Lower lobe of right lung (tissue), 2 donors: ENCODE measurements at regions not wholly inside any gene's neighbourhood (a gene's known extent, or its start where the extent isn't known, plus 50 kb on each side); places are given as distances from the start of the nearest gene placed in this dataset.

ENCODE experiments used
- ATAC-seq, 2 donors: fragments of 200-7000 bp; cut with Tn5 transposase; one replicate each; pipeline ENCODE4 v1.9.1; 2020 to 2022; ENCODE audit warnings: mild to moderate bottlenecking in 2 of 2, moderate library complexity in 2 of 2
- DNase-seq: peaks from one replicate; pipeline ENCODE4 v3.0.0-alpha.2; 2020
- H3K27ac ChIP-seq: fragments of 200-600 bp; one replicate; pipeline ENCODE4 v1.8.0; 2022
- H3K27me3 ChIP-seq: fragments of 200-600 bp; one replicate; pipeline ENCODE4 v1.8.0; 2022; ENCODE audit warnings: low read depth
- H3K36me3 ChIP-seq: fragments of 200-600 bp; one replicate; pipeline ENCODE4 v1.8.0; 2022; ENCODE audit warnings: mild to moderate bottlenecking
- H3K4me1 ChIP-seq: fragments of 200-600 bp; one replicate; pipeline ENCODE4 v1.8.0; 2022
- H3K4me3 ChIP-seq: fragments of 200-600 bp; one replicate; pipeline ENCODE4 v1.8.0; 2022; ENCODE audit warnings: mild to moderate bottlenecking
- H3K9me3 ChIP-seq: fragments of 200-600 bp; one replicate; pipeline ENCODE4 v1.8.0; 2022
- intact Hi-C: fragments of 100-400 bp; cut with DNase I; formaldehyde crosslinking; loops from one replicate; pipeline ENCODE4 v1.11.0; 2022
- TF ChIP-seq, protein P1 (sequence below): fragments of 200-600 bp; IDR thresholded peaks from one replicate; pipeline ENCODE4 v1.8.0; 2022; ENCODE audit warnings: antibody characterized with exemption, mild to moderate bottlenecking
- donor health status: DM: no; HTN: yes; CAD: no; lungs with severe emphysema.

- intact Hi-C loops = no loop called here
- no peak for DNase-seq
- no peaks in the 10 kb centered on the region for H3K27me3 ChIP-seq
- no peaks in the 10 kb centered on the region for H3K4me1 ChIP-seq
- TF ChIP-seq, protein P1, sequence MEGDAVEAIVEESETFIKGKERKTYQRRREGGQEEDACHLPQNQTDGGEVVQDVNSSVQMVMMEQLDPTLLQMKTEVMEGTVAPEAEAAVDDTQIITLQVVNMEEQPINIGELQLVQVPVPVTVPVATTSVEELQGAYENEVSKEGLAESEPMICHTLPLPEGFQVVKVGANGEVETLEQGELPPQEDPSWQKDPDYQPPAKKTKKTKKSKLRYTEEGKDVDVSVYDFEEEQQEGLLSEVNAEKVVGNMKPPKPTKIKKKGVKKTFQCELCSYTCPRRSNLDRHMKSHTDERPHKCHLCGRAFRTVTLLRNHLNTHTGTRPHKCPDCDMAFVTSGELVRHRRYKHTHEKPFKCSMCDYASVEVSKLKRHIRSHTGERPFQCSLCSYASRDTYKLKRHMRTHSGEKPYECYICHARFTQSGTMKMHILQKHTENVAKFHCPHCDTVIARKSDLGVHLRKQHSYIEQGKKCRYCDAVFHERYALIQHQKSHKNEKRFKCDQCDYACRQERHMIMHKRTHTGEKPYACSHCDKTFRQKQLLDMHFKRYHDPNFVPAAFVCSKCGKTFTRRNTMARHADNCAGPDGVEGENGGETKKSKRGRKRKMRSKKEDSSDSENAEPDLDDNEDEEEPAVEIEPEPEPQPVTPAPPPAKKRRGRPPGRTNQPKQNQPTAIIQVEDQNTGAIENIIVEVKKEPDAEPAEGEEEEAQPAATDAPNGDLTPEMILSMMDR = no peak
- no peak overlapping the region for H3K27ac ChIP-seq
- H3K9me3 ChIP-seq = no peaks in the 10 kb centered on the region
- no peaks in the 10 kb centered on the region for H3K36me3 ChIP-seq
- no peak for ATAC-seq
- H3K4me3 ChIP-seq = no peak overlapping the region
These were observed 170.2 kb upstream of the P2RY1 start for GRCh38 chr3:152664766-152665165.

- TF ChIP-seq, protein P1 = no peak
- no peak overlapping the region for H3K4me3 ChIP-seq
- DNase-seq (no peak), ATAC-seq (no peak)
- intact Hi-C loops = no loop called here
- H3K4me1 ChIP-seq = no peaks in the 10 kb centered on the region
- no peaks in the 10 kb centered on the region for H3K27me3 ChIP-seq
- no peaks in the 10 kb centered on the region for H3K36me3 ChIP-seq
- no peak overlapping the region for H3K27ac ChIP-seq
- no peaks in the 10 kb centered on the region for H3K9me3 ChIP-seq
These were observed 167.7 kb upstream of the P2RY1 start for GRCh38 chr3:152667267-152667666.

GRCh38 chr3:152669560-152669959, 165.4 kb upstream of the P2RY1 start:
- H3K4me3 ChIP-seq = no peak overlapping the region
- intact Hi-C loops = no loop called here
- no peak for ATAC-seq
- H3K4me1 ChIP-seq = no peaks in the 10 kb centered on the region
- H3K9me3 ChIP-seq = no peaks in the 10 kb centered on the region
- no peaks in the 10 kb centered on the region for H3K36me3 ChIP-seq
- no peaks in the 10 kb centered on the region for H3K27me3 ChIP-seq
- no peak overlapping the region for H3K27ac ChIP-seq
- no peak for DNase-seq
- TF ChIP-seq, protein P1 = no peak

DNA sequence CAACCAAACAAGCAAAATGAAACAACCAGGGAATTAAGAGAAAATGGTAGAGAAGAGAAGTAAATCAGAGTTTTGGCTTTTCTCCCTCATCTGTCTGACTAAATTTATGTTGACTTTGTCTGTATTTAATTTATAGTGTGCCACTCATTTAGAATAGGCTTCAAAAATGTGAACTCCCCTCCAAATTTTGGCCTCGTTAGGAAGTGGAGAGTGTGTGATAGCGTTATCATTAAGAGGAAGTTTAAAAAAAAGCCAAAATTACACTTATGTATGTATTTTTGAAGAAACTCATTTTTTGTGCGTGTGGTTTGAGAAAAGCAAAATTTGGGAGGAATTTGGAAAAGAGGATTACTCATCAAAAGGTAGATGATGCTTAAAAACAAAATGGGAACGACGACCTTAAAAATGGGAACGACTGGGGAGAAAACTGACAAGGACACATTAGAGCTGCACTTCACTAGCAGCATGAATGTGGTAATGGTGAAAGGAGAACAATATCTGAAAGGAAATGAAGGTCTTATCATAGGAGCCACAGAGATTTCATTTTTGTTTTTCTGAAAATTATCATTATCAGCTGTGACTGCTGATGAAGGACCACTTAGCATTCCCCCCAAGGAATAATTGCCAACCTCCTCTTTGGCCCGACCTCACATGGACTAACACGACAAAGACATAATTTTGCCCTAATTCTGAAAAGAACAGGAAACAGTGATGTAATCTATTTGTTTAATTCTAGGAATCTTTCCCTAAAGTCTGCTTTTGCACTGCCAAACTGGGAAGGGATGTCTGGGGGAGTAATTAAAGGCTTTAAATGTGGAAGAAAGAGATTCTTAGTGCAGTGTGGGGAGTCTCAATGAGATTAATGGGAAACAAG, 163.2 kb upstream of the P2RY1 start:
- no peaks in the 10 kb centered on the region for H3K27me3 ChIP-seq
- intact Hi-C loops = no loop called here
- H3K4me1 ChIP-seq = no peaks in the 10 kb centered on the region
- no peaks in the 10 kb centered on the region for H3K9me3 ChIP-seq
- H3K4me3 ChIP-seq = no peak overlapping the region
- no peaks in the 10 kb centered on the region for H3K36me3 ChIP-seq
- no peak overlapping the region for H3K27ac ChIP-seq
- TF ChIP-seq, protein P1 = no peak
- DNase-seq (no peak), ATAC-seq (no peak)

DNA sequence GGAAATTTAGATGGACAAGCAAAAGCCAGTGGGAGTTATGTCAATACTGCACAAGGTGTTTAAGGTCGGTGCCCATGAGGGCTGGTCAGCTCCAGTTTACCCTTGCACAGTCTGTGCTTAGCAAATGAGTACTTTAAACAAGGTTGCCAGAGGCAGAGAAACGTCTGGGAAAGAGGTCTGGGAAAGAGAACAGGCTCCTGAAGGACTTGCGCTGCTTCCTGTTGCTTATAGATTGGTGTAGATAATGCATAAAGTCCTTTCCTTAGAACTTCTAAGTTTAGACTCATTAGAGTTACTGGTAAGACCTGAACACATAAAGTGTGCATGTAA, 162.6 kb upstream of the P2RY1 start:
- TF ChIP-seq, protein P1 = no peak
- Histone ChIP-seq H3K4me3 (no peak overlapping the region), H3K9me3 (no peaks in the 10 kb centered on the region), H3K4me1 (no peaks in the 10 kb centered on the region), H3K36me3 (no peaks in the 10 kb centered on the region), H3K27ac (no peak overlapping the region), H3K27me3 (no peaks in the 10 kb centered on the region)
- intact Hi-C loops = no loop called here
- DNase-seq (no peak), ATAC-seq (no peak)
